ENCODE measurements at regions not wholly inside any gene's neighbourhood (a gene's known extent, or its start where the extent isn't known, plus 50 kb on each side); places are given as distances from the start of the nearest gene placed in this dataset.

GRCh38 chr18:75133721-75134610 lies 75.0 kb downstream of the PTGR3 start:
- peak; percentile 25; the same call in 1 of the 2 replicates for ATAC-seq
- H3K27ac ChIP-seq (ENCODE audit: low read length), result no peak overlapping the region
- intact Hi-C loops (cut with micrococcal nuclease; ENCODE audit: unreplicated experiment) (no loop called here), in situ Hi-C loops (cut with HindIII; ENCODE audit: low pct_unique_long_range_greater_than_20kb, low sequenced_read_pairs) (no loop called here)
- H3K9me3 ChIP-seq (ENCODE audit: control insufficient read depth, insufficient read depth, low read depth, low read length), result no peaks in the 10 kb centered on the region
- H3K36me3 ChIP-seq (ENCODE audit: control insufficient read depth, insufficient read depth, low read length), result no peaks in the 10 kb centered on the region
- TF ChIP-seq, protein P1, sequence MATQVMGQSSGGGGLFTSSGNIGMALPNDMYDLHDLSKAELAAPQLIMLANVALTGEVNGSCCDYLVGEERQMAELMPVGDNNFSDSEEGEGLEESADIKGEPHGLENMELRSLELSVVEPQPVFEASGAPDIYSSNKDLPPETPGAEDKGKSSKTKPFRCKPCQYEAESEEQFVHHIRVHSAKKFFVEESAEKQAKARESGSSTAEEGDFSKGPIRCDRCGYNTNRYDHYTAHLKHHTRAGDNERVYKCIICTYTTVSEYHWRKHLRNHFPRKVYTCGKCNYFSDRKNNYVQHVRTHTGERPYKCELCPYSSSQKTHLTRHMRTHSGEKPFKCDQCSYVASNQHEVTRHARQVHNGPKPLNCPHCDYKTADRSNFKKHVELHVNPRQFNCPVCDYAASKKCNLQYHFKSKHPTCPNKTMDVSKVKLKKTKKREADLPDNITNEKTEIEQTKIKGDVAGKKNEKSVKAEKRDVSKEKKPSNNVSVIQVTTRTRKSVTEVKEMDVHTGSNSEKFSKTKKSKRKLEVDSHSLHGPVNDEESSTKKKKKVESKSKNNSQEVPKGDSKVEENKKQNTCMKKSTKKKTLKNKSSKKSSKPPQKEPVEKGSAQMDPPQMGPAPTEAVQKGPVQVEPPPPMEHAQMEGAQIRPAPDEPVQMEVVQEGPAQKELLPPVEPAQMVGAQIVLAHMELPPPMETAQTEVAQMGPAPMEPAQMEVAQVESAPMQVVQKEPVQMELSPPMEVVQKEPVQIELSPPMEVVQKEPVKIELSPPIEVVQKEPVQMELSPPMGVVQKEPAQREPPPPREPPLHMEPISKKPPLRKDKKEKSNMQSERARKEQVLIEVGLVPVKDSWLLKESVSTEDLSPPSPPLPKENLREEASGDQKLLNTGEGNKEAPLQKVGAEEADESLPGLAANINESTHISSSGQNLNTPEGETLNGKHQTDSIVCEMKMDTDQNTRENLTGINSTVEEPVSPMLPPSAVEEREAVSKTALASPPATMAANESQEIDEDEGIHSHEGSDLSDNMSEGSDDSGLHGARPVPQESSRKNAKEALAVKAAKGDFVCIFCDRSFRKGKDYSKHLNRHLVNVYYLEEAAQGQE (IDR thresholded peaks at IDR 0.05; ENCODE audit: insufficient read depth in 1 of 2, low read depth in 2 of 2, low read length in 1 of 2), result no peak
- TF ChIP-seq TCF7L2 (IDR thresholded peaks at IDR 0.05; ENCODE audit: low read depth, low read length) (no peak), SIN3A (IDR thresholded peaks at IDR 0.05; ENCODE audit: borderline replicate concordance, insufficient read depth, low read depth, low read length) (no peak), POLR2AphosphoS5 (IDR thresholded peaks at IDR 0.05; ENCODE audit: low read depth, low read length) (no peak)
- TF ChIP-seq, protein P2, sequence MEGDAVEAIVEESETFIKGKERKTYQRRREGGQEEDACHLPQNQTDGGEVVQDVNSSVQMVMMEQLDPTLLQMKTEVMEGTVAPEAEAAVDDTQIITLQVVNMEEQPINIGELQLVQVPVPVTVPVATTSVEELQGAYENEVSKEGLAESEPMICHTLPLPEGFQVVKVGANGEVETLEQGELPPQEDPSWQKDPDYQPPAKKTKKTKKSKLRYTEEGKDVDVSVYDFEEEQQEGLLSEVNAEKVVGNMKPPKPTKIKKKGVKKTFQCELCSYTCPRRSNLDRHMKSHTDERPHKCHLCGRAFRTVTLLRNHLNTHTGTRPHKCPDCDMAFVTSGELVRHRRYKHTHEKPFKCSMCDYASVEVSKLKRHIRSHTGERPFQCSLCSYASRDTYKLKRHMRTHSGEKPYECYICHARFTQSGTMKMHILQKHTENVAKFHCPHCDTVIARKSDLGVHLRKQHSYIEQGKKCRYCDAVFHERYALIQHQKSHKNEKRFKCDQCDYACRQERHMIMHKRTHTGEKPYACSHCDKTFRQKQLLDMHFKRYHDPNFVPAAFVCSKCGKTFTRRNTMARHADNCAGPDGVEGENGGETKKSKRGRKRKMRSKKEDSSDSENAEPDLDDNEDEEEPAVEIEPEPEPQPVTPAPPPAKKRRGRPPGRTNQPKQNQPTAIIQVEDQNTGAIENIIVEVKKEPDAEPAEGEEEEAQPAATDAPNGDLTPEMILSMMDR (IDR thresholded peaks at IDR 0.05), result no peak
- CTCF ChIA-PET, result no interaction called here
- no peaks in the 10 kb centered on the region; the same call in 1 of the 2 replicates for H3K27me3 ChIP-seq (ENCODE audit: control insufficient read depth, insufficient read depth, low read length)
- H3K4me1 ChIP-seq (ENCODE audit: control insufficient read depth, insufficient read depth, low read length), result no peaks in the 10 kb centered on the region
- POLR2A ChIA-PET, result no interaction called here
- BruUV-seq (replicated peaks), result no TSS peak
- no peak overlapping the region for H3K4me3 ChIP-seq (ENCODE audit: low read depth in 2 of 2, low read length in 2 of 2)
- DNase-seq (ENCODE audit: low read depth, low spot score), result no peak

DNA sequence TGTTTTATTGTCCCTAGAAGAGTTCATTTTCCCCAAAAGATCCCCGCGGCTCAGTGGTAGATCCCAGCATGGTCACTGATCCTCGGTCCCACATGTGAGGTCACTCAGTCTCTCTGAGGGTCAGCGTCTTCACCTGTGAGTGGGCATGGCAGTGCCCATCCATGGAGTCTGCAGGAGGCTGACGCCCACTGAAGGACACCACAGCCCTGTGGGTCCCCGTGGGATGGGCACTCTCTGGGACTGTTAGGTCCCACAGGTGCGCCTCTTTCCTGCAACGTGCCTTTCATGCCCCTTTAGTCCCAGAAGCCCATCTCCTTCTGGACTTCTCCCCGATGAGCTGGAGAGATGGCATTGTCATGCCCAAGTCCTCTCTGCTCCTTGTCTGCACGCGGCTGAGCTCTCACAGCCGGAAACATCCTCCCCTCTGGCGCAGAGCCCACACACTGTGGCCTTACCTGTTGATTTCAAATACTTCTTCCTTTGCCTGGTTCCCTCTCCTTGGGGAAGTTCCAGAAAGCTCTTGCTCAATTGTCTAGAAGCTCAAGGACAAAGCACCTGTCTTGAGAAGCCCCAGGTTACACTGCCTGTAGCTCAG lies 75.9 kb downstream of the PTGR3 start:
- Histone ChIP-seq H3K9me3 (ENCODE audit: control insufficient read depth, insufficient read depth, low read depth, low read length) (no peaks in the 10 kb centered on the region), H3K36me3 (ENCODE audit: control insufficient read depth, insufficient read depth, low read length) (no peaks in the 10 kb centered on the region), H3K4me1 (ENCODE audit: control insufficient read depth, insufficient read depth, low read length) (no peaks in the 10 kb centered on the region), H3K27ac (ENCODE audit: low read length) (no peak overlapping the region), H3K27me3 (ENCODE audit: control insufficient read depth, insufficient read depth, low read length) (no peaks in the 10 kb centered on the region; the same call in 1 of the 2 replicates), H3K4me3 (ENCODE audit: low read depth in 2 of 2, low read length in 2 of 2) (no peak overlapping the region)
- no peak for TF ChIP-seq POLR2AphosphoS5 (IDR thresholded peaks at IDR 0.05; ENCODE audit: low read depth, low read length)
- TF ChIP-seq, protein P2 (IDR thresholded peaks at IDR 0.05), result no peak
- BruUV-seq (replicated peaks), result no TSS peak
- POLR2A ChIA-PET, result no interaction called here
- in situ Hi-C loops (cut with HindIII; ENCODE audit: low pct_unique_long_range_greater_than_20kb, low sequenced_read_pairs), result no loop called here
- ATAC-seq (0 out of 2 replicates have a peak, but pooled peaks have one; percentile 14), DNase-seq (ENCODE audit: low read depth, low spot score) (no peak)
- CTCF ChIA-PET, result no interaction called here
- intact Hi-C loops (cut with micrococcal nuclease; ENCODE audit: unreplicated experiment), result no loop called here

Measured in Panc1 (cell line).